Fibroblast of upper back skin (primary cell): ENCODE measurements at regions not wholly inside any gene's neighbourhood (a gene's known extent, or its start where the extent isn't known, plus 50 kb on each side); places are given as distances from the start of the nearest gene placed in this dataset.

Experiments
- DNase-seq: peaks from one replicate; pipeline ENCODE4 v3.0.0-alpha.2; 2013

DNA sequence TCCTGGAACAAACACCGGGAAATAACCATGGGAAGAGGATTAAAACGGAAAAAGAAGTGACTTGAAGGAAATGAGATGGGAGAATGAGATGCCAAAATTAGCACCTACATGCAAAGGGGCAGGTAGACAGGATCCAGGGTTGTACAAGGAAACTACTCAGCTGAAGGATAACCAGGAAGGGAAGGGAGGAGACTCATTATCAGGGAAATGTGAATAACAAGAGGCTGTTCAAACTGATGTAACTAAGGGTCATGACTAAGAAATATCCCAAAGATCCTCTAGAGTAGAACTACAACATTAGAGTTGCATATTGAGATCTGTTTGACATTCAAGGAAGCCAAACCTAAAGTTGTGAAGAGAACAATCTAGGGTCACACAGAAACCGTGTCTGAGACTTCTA lies 166.2 kb upstream of the SP8 start:
- DNase-seq: no peak

DNA sequence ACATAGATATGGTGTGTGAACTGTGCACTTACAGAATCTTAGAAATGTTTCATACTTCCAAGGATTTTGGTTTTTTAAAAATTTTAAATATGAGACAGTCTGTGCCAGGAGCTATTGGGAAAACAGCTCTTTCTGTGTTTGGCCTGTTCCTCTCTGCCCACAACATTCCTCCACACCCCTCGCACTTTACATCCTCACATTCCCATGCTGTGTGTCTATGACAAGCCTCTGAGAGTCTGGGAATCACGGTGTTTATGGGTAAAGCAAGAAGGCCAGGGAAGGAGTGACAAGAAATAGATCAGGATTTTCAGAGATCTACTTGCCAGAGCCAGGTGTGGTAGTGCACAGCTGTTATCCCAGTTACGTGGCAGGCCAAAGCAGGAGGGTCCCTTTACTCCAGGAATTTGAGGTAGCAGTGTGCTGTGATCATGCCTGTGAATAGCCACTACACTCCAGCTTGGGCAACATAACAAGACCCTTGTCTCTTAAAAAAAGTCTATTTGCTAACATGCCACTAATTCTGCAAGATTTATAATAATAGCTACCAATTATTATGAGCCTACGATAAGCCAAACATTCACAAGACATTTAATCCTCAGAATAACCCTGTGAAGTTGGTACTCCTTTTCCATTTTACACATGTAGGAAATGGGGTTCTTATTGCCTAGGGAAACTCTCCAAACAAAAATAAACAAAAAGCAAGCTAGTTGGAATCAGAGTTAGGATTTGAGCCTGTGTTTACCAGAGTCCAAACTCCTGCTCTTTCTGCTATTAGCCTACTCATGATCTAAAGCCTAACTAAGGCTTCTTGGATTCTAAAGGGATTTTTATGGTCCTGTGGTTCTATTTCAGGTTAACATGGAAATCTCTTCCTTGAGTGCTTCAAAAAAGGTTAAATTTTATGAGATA lies 168.3 kb upstream of the SP8 start:
- DNase-seq: no peak

DNA sequence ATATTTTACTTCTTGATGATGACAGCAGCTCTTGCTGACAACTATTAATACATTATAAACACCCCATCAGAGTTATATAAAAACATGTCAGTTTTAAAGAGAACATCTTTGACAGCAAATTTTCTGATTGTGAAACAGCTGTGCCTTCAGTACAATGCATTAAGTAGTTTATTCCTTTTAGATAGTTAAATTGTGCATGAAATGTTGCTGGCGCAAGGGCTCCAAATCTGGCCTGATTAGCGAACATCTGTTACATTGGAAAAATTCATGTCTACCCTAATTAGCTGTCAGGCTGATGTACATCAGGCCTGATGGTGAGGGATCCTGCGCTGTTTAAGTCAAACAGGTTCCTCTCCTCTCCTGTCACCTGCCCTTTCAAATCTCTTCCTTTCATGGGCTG lies 171.9 kb upstream of the SP8 start:
- no peak for DNase-seq

DNA sequence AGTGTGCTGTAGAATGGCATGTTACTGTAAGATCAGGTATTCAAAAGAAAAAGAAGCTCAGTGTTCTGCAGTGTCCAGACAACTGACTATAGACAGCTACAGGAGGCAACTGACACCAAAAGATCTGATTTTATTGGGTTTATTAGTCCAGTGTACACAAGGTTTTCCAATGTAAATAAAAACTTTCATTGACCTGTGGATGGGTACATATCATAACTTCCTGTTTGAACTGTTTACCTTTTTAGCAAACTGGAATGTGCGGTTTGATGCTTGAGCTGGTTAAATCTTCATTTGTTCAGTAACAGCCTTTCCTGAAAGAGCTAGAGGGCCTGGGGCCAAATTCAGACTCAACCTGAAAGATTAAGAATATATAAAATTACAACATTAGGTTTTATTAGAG lies 172.6 kb upstream of the SP8 start:
- DNase-seq: no peak

DNA sequence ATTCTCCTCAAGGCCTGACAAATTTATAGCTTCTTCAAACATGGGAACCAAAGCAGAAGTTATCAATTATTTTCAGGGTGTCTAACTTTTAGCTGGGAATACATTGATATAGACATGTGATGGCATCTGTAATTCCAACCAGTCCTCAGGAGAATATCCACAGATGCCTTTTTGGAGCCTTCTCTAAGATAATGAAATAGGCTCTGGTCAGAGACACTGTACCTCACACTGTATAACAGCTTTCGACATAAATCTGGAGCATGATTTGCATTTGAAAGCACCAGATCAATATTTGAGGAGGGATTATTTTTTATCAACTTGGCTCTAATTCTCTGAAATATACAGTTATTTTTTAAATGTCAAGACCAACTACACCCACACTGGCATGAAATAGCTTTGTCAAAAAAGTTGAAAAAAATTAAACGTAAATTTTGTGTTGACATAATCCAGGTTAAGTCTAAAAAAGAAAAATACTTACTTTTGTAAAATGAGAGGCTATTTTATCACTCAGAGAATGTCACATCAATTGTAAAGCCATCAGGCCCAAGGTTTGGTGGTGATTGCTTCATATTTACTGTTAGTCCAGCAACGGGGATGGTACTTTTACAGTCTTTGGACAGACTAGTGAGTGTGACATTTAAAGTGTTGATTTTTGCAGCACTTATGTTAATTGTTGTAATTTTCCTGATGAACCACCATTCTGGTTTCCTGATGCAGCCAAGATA lies 177.0 kb upstream of the SP8 start:
- no peak for DNase-seq

DNA sequence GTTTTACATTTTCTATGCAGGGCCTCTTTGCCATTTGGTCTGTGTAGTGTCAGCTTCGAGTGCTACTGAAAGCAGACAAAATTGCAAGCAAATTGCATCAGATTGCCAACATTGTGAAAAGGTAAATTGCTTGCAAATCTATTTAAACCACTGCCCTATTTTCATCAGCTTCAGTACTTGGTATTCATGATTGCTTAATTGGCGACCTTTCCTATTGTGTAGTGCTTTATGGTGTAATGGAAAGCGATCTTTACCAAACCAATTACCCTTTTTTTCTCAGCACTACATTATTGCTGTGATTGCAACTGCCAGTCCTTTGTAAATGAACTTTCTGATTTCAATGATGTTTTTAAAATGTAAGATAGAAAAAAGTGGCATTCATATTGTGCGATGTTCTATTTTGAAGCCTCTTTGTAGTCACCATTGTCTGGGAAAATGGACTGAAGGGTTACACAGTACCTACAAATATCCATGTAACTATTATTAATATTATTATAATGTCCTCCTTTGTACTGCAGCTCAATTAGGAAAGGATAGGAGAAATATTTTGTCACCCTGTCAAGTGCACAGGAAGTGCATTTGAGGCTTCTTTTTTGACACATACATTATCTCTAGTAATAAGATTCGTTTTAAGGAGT lies 177.7 kb upstream of the SP8 start:
- no peak for DNase-seq

DNA sequence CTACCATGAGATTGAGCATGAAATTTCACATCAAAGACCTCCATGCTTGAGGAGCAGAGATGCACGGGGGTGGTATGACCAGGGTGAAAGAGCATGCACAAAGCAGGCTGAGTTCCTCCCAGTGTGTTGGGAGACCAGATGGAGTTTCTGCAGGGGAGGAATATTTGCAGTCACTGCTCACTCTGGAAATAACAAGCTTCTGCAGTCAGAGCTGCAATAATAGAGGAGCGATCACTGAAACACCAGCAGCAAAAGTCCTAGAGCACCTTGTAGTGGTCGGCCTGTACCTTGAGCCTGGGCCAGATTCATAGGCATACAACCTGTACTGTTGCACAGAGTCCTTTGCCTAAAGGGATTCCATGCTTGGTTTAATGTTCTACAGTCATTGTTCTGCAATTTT lies 184.5 kb upstream of the SP8 start:
- DNase-seq: no peak

DNA sequence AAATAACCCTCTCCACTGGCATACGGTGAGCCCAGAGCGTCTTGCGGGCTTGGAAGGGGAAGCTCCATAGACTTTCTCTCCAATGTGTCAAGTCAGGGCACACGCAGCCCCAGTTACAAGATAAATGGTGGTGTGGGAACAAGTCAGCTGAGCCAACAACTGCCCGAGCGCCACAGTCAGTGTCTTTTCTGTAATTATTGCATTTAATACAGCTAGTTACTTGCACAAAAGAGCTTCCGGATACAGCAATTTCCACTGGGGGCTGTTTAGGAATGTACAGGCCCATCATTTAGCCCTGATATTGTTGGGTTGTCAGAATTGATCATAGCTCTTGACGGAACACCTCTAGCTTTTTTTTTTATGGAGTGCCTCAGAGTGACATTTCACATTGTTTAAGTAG lies 193.5 kb upstream of the SP8 start:
- no peak for DNase-seq

DNA sequence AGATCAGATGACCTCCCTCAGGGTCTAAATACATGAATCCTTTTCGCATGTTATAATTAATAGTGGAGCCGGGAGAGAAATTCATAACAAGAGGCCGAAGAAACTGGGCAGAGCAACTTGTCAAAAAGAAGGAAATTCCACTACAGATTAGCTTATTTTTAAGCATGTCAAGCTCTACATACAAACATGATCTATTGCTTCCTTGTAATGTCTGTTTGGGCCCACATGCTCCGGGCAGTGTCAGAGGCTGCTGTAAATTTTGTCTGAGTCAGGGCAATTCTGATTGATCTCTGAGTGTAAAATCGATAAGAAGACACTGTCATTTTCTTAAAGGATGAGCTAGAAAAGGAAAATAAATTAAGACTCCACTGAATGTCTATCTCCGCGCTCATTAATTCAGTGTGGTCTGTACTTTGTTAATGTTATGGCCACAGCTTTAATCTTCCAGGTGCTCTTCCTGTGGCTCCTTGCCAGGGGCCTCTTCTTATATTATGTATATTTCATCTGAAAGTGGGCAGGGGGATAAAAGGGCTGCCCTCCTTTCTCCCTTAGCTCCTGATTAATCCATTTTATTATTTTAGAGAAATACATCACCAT lies 194.1 kb upstream of the SP8 start:
- no peak for DNase-seq

DNA sequence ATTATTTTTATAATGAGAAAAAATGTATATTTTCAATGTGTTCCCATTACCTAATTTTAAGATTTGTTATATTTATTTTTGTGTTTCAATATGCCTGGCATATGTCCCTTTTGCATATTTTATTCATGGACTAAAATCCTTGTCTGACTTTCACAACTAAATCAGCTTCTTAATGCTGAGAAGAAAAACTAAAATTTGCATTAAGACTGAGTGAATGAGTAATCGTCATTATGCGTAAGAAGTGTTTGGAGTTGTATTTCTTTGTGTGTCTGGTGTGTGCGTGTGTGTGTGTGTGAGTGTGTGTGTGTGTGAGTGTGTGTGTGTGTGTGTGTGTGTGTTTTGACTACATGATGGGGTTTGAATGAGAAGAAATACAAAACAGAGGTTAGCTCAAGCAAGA lies 201.7 kb upstream of the SP8 start:
- DNase-seq: no peak

DNA sequence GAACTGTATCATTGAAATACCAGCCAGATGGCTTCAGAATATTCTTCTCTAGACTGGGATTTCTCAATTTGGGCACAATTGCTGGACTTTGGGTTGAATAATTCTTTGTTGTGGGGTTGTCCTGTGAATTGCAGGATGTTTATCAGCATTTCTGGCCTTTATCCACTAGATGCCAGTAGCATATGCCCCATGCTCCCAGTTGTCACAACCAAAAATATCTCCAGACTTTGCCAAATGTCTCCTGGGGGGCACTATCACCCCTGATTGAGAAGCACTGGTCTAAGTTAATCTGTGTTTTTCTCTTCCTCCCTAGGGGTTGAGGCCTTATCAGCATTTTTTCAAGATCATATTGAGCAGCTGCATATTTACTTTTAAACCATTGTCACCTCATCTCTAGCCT lies 204.9 kb upstream of the SP8 start:
- no peak for DNase-seq

DNA sequence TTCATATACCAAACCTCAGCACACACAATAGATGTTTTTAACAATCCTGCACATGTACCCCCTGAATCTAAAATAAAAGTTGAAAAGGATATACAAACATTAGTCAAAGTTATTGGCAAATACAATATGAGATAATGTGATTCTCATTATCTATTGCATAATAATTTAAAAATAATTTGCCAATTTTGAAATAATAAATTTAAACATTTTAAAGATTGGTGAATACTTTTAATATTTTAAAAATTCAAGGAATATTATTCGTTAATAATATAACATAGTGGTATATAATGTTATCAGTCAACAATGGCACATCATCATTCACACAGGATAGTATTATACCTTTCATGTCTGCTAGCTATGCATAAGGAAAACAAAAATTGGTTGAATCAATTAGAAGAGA lies 207.0 kb upstream of the SP8 start:
- DNase-seq: no peak

DNA sequence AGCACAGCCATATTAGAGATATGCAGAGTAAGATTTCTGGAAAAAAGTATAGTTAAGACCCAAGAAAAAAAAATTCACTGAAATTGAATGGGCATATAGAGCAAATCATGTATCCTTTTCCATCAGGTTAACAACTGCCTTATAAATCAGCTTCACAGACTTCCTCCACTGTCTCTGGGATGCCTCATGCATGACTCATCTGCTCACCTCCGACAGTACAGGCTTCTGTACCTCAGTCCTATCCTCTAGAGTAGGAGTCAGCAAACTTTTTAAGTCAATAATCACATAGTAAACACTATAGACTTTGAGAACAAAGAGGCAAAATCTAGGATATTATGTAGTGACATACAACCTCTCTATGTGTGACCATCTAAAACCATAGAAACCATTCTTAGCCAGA lies 211.6 kb upstream of the SP8 start:
- DNase-seq: no peak

DNA sequence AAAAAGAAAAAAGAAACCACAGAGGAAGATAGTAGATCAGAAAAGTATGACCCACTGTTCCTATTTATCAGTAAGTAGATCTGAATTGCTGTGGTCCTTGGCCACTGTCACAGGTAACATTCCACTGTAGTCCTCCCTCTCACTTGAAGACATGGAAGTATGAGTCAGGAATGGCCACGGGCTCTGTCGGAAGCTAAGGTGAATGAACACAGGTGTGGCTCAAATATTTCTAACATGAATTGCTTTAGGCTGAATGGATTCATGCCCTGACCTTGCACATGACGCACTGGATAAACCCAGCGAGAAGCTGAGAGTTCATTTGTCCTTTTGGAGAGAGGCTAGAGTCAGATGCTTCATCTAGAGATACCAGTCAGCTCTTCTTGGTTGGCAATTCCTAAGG lies 224.5 kb upstream of the SP8 start:
- no peak for DNase-seq

DNA sequence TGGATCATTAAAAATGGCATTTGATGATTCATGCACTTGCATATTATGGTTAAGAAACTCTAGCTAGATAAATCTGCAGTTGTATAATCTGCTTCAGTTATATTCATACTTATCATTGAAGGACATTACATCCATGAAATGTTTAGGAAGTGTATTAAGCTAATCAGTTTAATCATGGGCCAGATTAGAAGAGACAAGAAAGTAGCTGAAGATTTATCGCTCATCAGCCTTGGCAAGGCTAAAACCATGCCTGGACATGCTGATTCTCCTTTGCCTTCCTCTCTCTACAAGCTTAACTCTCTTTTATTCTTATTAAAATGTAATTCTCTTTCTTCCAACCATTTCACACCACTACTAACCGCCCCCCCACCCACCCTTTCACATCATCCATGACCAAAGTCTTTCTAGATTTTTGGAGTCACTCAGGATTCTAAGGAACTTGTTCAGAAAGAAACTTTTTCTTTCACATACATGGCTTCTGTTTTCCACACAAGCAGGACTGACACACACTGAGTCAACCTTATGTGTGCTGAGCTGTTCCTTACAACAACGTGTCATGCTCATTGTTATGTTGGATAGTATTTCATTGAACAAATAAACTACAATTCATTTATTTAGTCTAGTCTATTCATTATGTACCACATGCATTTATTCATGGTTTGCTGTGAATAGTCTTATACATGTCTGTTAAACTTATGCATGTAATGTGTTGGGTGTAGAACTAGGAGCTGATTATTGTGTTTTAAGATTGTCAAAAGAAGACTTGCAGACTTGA lies 227.3 kb upstream of the SP8 start:
- DNase-seq: no peak

DNA sequence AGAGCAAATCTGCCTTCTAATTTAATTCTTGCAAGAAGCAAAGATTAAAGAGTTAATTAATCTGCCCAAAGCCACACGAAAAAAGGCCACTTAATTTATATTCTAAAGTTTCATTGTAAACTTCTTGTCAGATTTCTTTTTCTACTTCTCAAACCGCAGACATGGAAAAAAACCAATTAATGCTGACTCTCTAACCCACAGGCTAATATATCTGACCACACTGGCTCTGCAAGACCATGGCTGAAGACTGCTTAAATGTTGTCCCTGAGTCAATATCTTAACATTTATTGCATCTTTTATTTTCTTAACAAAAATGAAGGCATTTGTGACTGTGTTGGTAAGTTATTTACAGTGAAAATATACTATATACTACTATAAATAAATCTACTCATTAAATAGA lies 234.0 kb upstream of the SP8 start:
- no peak for DNase-seq

DNA sequence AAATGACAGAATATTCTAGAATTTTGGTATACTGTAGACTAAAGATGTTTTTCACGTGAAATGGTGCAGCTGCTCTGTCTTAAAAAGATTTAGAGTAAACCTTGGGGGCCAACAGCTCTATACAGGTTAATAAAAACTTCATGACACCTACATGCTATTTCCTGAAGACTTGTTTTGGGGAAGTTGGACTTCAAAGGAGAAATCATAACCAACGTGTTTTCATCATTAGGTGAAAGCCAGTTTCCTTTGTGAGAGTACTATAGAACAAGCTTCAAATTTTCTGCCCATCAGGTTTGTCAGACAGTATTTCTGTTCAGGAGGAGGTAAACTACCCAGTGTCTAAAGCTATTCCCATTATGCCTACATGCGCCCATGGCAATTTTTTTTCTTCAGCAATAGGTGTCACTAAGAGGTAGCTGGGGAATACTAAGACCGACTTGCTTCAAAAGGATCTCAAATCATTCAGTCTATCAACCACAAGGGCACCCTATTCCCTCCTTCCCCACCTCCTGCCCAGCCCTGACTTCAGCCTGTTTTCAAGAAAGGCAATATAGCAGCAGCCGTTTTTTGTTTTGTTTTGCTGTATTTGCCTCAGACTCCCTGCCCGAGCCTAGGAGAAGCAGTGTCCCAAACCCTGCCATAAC lies 237.3 kb upstream of the SP8 start:
- DNase-seq: no peak

DNA sequence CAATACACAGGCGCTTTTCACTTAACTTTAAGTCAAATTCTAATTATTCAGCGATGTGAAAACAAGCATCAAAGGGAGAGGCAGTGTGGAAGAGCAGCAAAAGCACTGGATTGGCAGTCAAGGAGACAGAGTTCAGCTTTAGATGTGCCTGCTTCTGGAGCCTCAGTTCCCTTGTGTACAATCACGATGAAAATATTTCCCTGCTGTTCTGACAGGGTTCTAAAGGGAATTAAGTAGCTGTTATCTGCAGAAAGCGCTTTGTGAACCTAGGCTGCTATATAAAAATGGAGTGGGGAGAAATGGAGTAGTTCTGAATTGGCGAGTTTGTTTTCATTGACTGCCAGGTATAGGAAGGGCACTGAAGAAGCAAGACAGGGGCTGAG lies 237.8 kb upstream of the SP8 start:
- DNase-seq: no peak

DNA sequence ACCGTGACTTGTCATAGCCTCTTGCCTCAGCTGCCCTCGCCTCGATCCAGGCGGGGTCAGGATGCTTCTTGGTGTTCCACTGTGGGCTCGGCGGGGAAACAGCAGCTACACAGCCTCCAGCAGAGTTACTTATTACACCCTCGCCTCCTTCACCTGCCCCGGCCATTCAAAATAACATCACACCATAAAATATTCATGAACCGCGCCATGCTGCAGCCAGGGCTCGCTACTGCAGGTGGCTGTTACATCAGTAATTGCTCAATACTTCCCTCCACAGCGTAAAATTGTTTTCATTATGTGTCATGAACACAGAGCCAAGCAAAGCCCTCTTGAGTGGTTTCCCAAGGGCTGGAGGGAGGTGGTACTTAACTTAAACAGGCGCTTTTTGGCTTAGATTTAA lies 241.5 kb upstream of the SP8 start:
- DNase-seq: no peak

DNA sequence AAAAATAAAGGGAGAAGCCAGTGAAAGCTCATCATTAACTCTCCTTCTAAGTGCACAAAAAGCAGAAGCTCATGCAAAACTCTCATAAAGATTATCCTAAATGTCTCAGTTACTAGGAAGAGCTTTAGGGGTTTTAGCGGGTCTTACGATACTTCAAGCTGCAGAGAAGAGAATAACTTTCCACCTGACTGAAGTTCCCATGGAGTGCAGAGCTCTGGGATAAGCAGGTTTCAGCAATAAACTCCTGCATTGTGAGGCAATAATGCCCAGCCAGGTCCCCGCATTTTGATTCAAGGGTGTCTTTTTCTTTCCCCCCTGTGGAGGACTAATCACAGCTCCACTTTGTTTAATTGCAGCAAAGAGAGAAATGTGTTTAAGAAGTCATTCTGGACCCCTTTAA lies 241.9 kb upstream of the SP8 start:
- DNase-seq: no peak

DNA sequence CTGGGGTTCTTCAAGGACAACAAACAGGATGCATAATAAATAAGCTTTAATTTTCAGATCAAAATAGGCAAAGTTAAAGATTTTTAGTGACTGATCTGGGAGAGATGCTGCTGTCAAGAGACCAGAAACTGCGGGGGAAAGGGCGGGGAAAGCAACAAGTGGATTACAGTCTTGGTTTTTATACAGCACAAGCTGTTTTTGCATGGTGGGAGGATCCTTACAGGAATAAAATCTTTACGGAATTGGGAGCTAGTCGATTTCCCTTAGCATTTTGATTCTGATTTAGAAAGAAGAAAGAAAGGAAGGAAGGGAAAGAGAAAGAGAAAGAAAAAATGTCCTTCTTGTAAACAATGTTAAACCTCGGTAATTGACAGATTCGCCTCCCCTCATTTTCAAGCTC lies 242.3 kb upstream of the SP8 start:
- DNase-seq: no peak

DNA sequence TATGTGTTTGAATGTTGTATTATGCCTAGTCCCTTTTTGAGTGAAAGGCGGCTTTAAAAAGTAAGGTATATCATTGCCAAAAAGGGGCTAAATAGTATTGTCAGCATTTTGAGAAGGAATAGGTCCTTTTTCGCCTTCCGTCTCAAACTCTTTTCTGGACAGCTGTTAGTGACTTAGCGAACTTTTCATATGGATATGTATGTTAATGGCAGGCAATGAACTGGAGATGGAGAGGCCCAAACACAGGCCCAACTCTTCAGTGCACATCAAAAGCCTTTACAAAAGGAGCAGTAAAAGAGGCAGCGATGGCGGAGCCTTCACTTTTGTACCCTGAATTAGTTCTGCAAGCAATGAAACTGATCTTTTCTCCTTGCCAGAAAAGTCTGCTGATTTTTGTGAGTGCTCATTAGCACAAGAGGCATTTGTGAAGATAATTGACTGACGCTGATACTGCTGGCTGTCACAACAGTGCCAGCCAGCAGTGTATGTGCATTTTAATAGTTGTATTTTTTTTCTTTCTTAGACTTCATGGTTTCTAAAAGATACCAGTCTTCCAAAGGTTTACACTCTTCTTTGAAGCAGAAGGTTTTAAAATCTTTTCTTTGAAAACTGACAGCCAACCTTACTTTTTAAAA lies 243.7 kb upstream of the SP8 start:
- DNase-seq: no peak
